GM23248 (cell line): ENCODE measurements at regions not wholly inside any gene's neighbourhood (a gene's known extent, or its start where the extent isn't known, plus 50 kb on each side); places are given as distances from the start of the nearest gene placed in this dataset.

Source experiments
- EZH2 ChIP-seq: fragments of 200-600 bp; sonication (generic); IDR thresholded peaks from 2 replicates; pipeline ENCODE4 v1.6.1; 2018; ENCODE audit warnings: antibody characterized with exemption, mild to moderate bottlenecking; ENCODE audit not compliant: insufficient read depth, poor library complexity, severe bottlenecking
- EZH2phosphoT487 ChIP-seq: fragments of 200-600 bp; sonication (generic); IDR thresholded peaks from 2 replicates; pipeline ENCODE4 v1.6.1; 2018; ENCODE audit warnings: antibody characterized with exemption, moderate library complexity, mild to moderate bottlenecking, low read depth; ENCODE audit not compliant: insufficient read depth

GRCh38 chr9:85858056-85858750 is 82.7 kb upstream of the NAA35 start:
- TF ChIP-seq EZH2, result no peak
- TF ChIP-seq EZH2phosphoT487, result no peak
